Right atrium auricular region (tissue), 2 donors: ENCODE measurements at regions not wholly inside any gene's neighbourhood (a gene's known extent, or its start where the extent isn't known, plus 50 kb on each side); places are given as distances from the start of the nearest gene placed in this dataset.

Source experiments
- DNase-seq: peaks from one replicate; pipeline ENCODE4 v3.0.0-alpha.2; 2019; ENCODE audit warnings: low spot score
- H3K27ac ChIP-seq, 2 donors: fragments of 200-600 bp; sonication (generic); 1 replicate in 1 of 2; 2 replicates in 1 of 2; pipeline ENCODE4 v1.5.1; 2016 to 2019
- H3K27me3 ChIP-seq, 2 donors: fragments of 200-600 bp; sonication (generic); one replicate each; pipeline versions ENCODE4 v1.5.1 to v1.6.0; 2017 to 2019
- H3K36me3 ChIP-seq: fragments of 200-600 bp; sonication (generic); one replicate; pipeline ENCODE4 v1.5.1; 2016
- H3K4me1 ChIP-seq, 2 donors: fragments of 200-600 bp; sonication (generic); one replicate each; pipeline versions ENCODE4 v1.5.1 to v1.6.0; 2017 to 2019
- H3K4me3 ChIP-seq, 2 donors: fragments of 200-600 bp; sonication (generic); 1 replicate in 1 of 2; 2 replicates in 1 of 2; pipeline ENCODE4 v1.5.1; 2017 to 2019; ENCODE audit warnings: mild to moderate bottlenecking in 1 of 2, moderate library complexity in 1 of 2
- H3K9me3 ChIP-seq, 2 donors: fragments of 200-600 bp; sonication (generic); one replicate each; pipeline ENCODE4 v1.5.1; 2019
- TF ChIP-seq, protein P1 (sequence below), 2 donors: fragments of 200-600 bp; sonication (generic); IDR thresholded peaks; one replicate each; pipeline ENCODE4 v1.5.1; 2019; ENCODE audit warnings: antibody characterized with exemption in 2 of 2

DNA sequence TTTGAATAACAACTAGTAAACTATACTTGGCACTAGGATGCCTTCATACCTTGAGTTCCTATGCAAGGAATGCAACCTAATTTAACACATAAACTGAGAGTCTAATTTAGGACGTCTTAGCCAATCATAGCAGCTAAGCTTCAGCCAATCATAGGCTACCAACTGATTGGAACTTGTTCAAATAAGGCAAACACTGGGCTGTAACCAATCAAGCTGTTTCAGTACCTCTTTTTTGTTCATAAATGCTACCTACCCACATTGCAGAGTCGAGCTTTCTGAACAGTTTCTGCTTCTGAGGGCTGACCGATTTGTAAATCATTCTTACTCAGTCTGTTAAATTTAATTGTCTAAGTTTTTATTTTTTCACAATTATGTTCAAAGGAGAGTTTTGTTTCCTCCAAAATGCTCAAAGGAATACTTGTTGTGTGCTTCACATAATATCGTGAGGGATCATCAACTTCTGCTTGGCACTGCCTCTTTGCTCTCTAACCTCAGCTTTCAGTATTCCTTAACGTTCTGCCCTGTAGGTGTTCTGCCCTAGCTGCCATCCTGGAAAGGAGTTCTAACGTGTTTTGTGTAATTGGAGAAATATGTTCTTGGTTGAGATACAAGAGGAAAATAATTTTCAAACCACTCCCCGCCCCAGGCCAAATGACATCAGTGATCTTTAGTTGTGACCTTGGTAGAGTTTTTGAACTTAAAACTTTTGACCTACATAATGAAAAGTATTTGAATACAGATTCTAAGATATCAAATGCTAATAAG is 380.4 kb upstream of the MIS18BP1 start:
- Histone ChIP-seq H3K4me1 (no peaks in the 10 kb centered on the region), H3K4me3 (no peak overlapping the region), H3K27ac (no peak overlapping the region), H3K27me3 (no peaks in the 10 kb centered on the region), H3K9me3 (peaks cover 0 to 11% of the 10 kb centered on the region in 2 donors), H3K36me3 (no peaks in the 10 kb centered on the region)
- DNase-seq, result no peak
- TF ChIP-seq, protein P1, sequence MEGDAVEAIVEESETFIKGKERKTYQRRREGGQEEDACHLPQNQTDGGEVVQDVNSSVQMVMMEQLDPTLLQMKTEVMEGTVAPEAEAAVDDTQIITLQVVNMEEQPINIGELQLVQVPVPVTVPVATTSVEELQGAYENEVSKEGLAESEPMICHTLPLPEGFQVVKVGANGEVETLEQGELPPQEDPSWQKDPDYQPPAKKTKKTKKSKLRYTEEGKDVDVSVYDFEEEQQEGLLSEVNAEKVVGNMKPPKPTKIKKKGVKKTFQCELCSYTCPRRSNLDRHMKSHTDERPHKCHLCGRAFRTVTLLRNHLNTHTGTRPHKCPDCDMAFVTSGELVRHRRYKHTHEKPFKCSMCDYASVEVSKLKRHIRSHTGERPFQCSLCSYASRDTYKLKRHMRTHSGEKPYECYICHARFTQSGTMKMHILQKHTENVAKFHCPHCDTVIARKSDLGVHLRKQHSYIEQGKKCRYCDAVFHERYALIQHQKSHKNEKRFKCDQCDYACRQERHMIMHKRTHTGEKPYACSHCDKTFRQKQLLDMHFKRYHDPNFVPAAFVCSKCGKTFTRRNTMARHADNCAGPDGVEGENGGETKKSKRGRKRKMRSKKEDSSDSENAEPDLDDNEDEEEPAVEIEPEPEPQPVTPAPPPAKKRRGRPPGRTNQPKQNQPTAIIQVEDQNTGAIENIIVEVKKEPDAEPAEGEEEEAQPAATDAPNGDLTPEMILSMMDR (IDR thresholded peaks at IDR 0.05), result no peak

DNA sequence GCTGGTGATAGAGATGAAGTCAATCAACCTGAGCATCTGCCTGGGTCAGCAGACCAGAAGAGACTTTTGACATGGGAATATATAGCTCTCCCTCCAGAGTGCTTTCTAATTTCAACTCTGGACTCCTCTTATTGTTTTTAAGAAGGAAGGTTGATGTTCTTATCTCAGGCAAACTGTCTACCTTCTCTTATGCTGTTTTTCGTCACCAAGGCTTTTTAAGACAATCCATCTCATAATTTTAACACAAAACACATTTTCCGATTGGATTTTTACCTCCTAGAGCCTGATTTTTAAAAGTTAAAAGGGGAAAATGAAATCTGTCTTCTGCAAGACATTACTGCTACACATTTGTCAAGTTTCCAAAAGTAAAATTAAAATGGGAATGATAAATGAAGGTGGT is 368.7 kb upstream of the MIS18BP1 start:
- H3K36me3 ChIP-seq, result no peaks in the 10 kb centered on the region
- no peaks in the 10 kb centered on the region for H3K27me3 ChIP-seq
- no peaks in the 10 kb centered on the region for H3K9me3 ChIP-seq
- no peak overlapping the region for H3K4me3 ChIP-seq
- DNase-seq, result no peak
- H3K27ac ChIP-seq, result no peak overlapping the region
- TF ChIP-seq, protein P1 (IDR thresholded peaks at IDR 0.05), result no peak
- H3K4me1 ChIP-seq, result no peaks in the 10 kb centered on the region

DNA sequence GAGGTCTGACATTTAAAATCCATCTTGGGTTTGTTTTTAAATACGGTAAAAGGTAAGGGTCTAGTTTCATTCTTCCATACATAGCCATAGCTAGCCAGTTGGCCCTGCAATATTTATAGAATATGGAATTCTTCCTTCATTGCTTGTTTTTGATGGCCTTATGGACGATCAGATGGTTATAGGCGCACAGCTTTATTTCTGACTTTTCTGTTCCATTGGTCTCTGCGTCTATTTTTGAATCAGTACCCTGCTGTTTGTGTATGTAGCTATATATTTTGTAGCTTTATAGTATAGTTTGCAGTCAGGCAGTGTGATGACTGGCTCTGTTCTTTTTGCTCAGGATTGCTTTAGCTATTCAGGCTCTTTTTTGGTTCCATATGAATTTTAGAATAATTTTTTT is 366.8 kb upstream of the MIS18BP1 start:
- H3K36me3 ChIP-seq, result no peaks in the 10 kb centered on the region
- H3K27me3 ChIP-seq, result no peaks in the 10 kb centered on the region
- TF ChIP-seq, protein P1 (IDR thresholded peaks at IDR 0.05), result no peak
- H3K27ac ChIP-seq, result no peak overlapping the region
- H3K4me1 ChIP-seq, result no peaks in the 10 kb centered on the region
- DNase-seq, result no peak
- no peaks in the 10 kb centered on the region for H3K9me3 ChIP-seq
- no peak overlapping the region for H3K4me3 ChIP-seq

DNA sequence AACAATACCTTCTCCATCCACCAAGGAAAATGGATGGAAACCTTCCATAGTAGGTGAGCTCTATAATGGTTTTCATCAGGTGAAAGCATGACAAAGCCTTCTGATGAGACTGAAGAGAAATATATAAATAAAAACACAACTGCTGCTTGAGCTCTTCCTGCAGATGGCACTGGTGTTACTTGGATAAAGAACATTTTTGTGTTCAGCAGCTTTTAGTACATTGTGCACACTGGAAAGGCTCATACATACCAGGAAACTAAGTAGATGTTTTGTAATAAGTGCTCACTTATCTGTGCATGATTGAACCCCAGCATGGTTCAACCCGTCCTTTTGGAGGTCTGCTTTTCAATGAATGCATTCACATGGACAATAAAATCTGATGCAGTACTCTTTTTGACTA is 357.3 kb upstream of the MIS18BP1 start:
- no peaks in the 10 kb centered on the region for H3K9me3 ChIP-seq
- H3K4me1 ChIP-seq, result no peaks in the 10 kb centered on the region
- no peaks in the 10 kb centered on the region for H3K36me3 ChIP-seq
- TF ChIP-seq, protein P1 (IDR thresholded peaks at IDR 0.05), result no peak
- no peak for DNase-seq
- H3K27ac ChIP-seq, result no peak overlapping the region
- H3K4me3 ChIP-seq, result no peak overlapping the region
- H3K27me3 ChIP-seq, result no peaks in the 10 kb centered on the region

DNA sequence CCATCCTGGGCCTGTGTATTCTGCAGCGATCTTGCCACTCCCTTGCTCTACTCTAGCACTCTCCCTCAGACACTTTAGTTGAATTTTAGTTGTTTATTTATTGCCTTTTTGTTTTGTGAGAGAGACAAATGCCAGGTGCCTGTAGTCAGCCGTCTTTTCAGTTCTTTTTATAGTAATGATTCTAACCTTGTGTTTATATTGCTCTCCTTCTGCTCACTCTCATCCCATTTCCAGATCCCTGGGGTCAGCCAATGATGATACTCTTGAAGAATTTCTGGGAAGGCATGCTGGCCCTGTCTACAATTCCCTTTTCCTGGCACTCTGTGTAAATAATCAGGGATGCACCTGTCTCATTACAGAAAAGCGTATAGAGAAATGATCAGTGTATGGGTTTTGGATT is 334.1 kb upstream of the MIS18BP1 start:
- Histone ChIP-seq H3K27ac (no peak overlapping the region), H3K36me3 (no peaks in the 10 kb centered on the region), H3K9me3 (peaks cover 0 to 16% of the 10 kb centered on the region in 2 donors), H3K4me1 (no peaks in the 10 kb centered on the region), H3K4me3 (no peak overlapping the region), H3K27me3 (no peaks in the 10 kb centered on the region)
- no peak for DNase-seq
- TF ChIP-seq, protein P1 (IDR thresholded peaks at IDR 0.05), result no peak

DNA sequence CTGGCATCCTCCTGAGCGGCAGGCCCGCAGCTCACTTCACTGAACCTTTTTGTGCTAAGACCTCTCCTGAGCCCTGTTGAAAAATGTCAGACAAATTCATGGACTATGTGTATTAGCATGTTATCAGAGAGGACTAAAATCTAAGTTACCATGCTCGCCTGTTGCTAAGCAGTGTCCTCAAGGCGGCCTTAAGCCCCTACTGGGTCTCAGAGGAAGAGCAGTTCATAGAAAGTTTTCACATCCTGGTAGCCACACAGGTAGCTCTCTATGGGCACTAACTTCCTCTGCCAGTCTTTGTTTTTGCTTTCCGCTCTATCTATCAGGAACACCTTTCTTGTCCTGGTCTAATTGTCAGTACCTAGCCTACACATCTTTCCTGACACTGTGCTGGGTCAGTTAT is 306.6 kb upstream of the MIS18BP1 start:
- DNase-seq, result no peak
- Histone ChIP-seq H3K4me3 (no peak overlapping the region), H3K36me3 (no peaks in the 10 kb centered on the region), H3K4me1 (no peaks in the 10 kb centered on the region), H3K27me3 (no peaks in the 10 kb centered on the region), H3K27ac (no peak overlapping the region), H3K9me3 (no peaks in the 10 kb centered on the region)
- TF ChIP-seq, protein P1 (IDR thresholded peaks at IDR 0.05), result no peak
